Lung (tissue), 11 donors: ENCODE measurements at regions not wholly inside any gene's neighbourhood (a gene's known extent, or its start where the extent isn't known, plus 50 kb on each side); places are given as distances from the start of the nearest gene placed in this dataset.

ENCODE experiments used
- ATAC-seq: fragments of 200-7000 bp; cut with Tn5 transposase; one replicate; pipeline ENCODE4 v1.9.1; 2020; ENCODE audit warnings: moderate number of reproducible peaks; ENCODE audit not compliant: insufficient read depth, low FRiP score
- DNase-seq, 3 donors: peaks; one replicate each; pipeline ENCODE4 v3.0.0-alpha.2; 2013 to 2017
- H3K27ac ChIP-seq, 2 donors: one replicate each; pipeline ENCODE4 v1.5.1; 2013; ENCODE audit warnings: mild to moderate bottlenecking in 2 of 2, moderate library complexity in 2 of 2, control low read depth in 1 of 2, inconsistent platforms in 1 of 2, low read depth in 1 of 2, low read length in 1 of 2
- H3K27me3 ChIP-seq, 3 donors: one replicate each; pipeline ENCODE4 v1.5.1; 2013; ENCODE audit warnings: low read length in 2 of 3; ENCODE audit not compliant: control insufficient read depth in 3 of 3, insufficient read depth in 3 of 3
- H3K36me3 ChIP-seq, 4 donors: one replicate each; pipeline ENCODE4 v1.5.1; 2013; ENCODE audit warnings: low read length in 4 of 4, mild to moderate bottlenecking in 1 of 4, moderate library complexity in 1 of 4; ENCODE audit not compliant: control insufficient read depth in 4 of 4, insufficient read depth in 4 of 4
- H3K4me1 ChIP-seq, 5 donors: one replicate each; pipeline ENCODE4 v1.5.1; 2013; ENCODE audit warnings: low read length in 5 of 5, mild to moderate bottlenecking in 2 of 5, moderate library complexity in 1 of 5; ENCODE audit not compliant: control insufficient read depth in 5 of 5, insufficient read depth in 5 of 5
- H3K4me3 ChIP-seq: one replicate; pipeline ENCODE4 v1.5.1; 2013; ENCODE audit warnings: mild to moderate bottlenecking, control low read depth, moderate library complexity
- H3K9ac ChIP-seq, 2 donors: one replicate each; pipeline ENCODE4 v1.5.1; 2013; ENCODE audit warnings: low read length in 2 of 2, control low read depth in 1 of 2; ENCODE audit not compliant: insufficient read depth in 1 of 2
- H3K9me3 ChIP-seq, 4 donors: one replicate each; pipeline ENCODE4 v1.5.1; 2013; ENCODE audit warnings: low read length in 3 of 4, mild to moderate bottlenecking in 1 of 4, moderate library complexity in 1 of 4; ENCODE audit not compliant: control insufficient read depth in 4 of 4, insufficient read depth in 3 of 4
- WGBS, 2 donors: extraction: QIAGEN DNeasy Blood & Tissue Kit; methylation state at CpG; one replicate each; pipeline ENCODE4 v1.1.7; 2013; 5-methylcytosine and 5-hydroxymethylcytosine counted together
- TF ChIP-seq, protein P1 (sequence below): IDR thresholded peaks from 2 replicates; pipeline ENCODE4 v1.5.1; 2012; ENCODE audit warnings: mild to moderate bottlenecking; ENCODE audit errors: control extremely low read depth, extremely low read depth
- donor health status: control.
- donor health status: control.
- donor health status: Bipolar disorder and iron deficiency.
- donor health status: healthy.
- donor health status: DM: yes; HTN: yes; CAD: no.

DNA sequence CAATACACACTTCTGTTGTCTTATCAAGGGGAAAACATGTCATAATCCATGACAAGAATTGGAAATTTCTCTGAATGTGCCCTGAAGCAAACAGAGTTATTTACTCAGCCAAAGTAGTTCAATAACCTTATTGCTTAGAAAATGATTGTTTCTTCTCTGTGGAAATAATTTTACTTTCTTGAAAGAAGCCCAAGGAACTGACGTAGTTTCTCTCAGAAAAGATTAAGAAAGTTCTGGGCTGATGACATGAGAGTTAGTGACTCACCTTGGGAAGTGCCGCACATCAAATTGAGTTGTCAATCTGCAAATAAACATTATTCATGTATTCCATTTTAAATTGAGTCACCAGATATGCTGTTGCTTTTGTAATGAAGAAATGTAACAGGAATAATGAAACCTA lies 418.6 kb upstream of the LRRC4C start:
- 87 to 91% methylated on average over 2 of the region's 2 CpGs for WGBS, 2 donors
- H3K4me3 ChIP-seq, result no peak overlapping the region

DNA sequence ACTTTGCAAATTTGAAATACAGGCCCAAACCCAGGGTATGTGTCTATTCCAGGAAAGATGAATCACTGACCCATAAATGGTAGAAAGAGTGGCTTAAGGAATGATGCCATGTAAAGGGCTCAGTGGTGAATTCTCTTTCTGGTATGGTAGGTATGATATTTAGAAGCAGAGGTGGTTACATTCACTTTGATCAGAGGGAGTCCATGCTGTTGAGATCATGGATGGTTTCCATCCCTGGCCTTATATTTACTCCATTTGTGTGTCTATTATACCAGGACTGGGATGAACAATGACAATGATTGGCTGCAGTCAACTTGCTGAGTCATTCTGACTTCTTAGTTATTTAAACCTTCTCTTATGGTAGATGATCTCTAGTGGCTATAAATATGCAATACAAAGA lies 419.8 kb upstream of the LRRC4C start:
- H3K27ac ChIP-seq, result no peak overlapping the region
- TF ChIP-seq, protein P1, sequence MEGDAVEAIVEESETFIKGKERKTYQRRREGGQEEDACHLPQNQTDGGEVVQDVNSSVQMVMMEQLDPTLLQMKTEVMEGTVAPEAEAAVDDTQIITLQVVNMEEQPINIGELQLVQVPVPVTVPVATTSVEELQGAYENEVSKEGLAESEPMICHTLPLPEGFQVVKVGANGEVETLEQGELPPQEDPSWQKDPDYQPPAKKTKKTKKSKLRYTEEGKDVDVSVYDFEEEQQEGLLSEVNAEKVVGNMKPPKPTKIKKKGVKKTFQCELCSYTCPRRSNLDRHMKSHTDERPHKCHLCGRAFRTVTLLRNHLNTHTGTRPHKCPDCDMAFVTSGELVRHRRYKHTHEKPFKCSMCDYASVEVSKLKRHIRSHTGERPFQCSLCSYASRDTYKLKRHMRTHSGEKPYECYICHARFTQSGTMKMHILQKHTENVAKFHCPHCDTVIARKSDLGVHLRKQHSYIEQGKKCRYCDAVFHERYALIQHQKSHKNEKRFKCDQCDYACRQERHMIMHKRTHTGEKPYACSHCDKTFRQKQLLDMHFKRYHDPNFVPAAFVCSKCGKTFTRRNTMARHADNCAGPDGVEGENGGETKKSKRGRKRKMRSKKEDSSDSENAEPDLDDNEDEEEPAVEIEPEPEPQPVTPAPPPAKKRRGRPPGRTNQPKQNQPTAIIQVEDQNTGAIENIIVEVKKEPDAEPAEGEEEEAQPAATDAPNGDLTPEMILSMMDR, result no peak
- H3K4me1 ChIP-seq, result no peaks in the 10 kb centered on the region
- no peak for ATAC-seq
- H3K9ac ChIP-seq, result no peak overlapping the region
- no peaks in the 10 kb centered on the region for H3K27me3 ChIP-seq
- H3K36me3 ChIP-seq, result no peaks in the 10 kb centered on the region
- DNase-seq, result no peak
- no peaks in the 10 kb centered on the region for H3K9me3 ChIP-seq
- no peak overlapping the region for H3K4me3 ChIP-seq

More for the DNA sequence above, 418.6 kb upstream of the LRRC4C start:
- H3K36me3 ChIP-seq, result no peaks in the 10 kb centered on the region
- no peaks in the 10 kb centered on the region for H3K4me1 ChIP-seq
- H3K27ac ChIP-seq, result no peak overlapping the region
- H3K9me3 ChIP-seq, result no peaks in the 10 kb centered on the region
- no peaks in the 10 kb centered on the region for H3K27me3 ChIP-seq
- no peak overlapping the region for H3K9ac ChIP-seq
- ATAC-seq (no peak), DNase-seq (no peak)
- TF ChIP-seq, protein P1, result no peak

DNA sequence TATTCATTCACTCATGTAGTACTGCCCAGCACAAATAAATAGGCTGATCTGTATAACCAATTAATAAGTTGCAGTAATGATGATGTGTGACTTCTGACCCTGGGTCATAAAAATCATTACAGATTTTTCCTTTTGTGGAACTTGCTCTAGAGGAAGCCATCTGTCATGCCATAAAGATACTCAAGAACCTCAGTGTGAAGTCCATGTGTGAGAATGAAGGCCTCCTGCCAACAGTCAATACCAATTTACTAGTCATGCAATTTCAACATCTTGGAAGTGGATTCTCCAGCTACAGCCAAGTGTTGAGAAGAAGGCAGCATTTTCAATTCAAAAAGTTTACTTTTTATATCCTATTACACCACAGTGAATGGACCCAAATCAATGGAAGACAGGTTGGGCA lies 435.6 kb upstream of the LRRC4C start:
- Histone ChIP-seq H3K9ac (no peak overlapping the region), H3K4me3 (no peak overlapping the region), H3K27ac (no peak overlapping the region), H3K9me3 (no peaks in the 10 kb centered on the region), H3K27me3 (no peaks in the 10 kb centered on the region), H3K36me3 (no peaks in the 10 kb centered on the region), H3K4me1 (no peaks in the 10 kb centered on the region)
- ATAC-seq (no peak), DNase-seq (no peak)
- TF ChIP-seq, protein P1, result no peak

DNA sequence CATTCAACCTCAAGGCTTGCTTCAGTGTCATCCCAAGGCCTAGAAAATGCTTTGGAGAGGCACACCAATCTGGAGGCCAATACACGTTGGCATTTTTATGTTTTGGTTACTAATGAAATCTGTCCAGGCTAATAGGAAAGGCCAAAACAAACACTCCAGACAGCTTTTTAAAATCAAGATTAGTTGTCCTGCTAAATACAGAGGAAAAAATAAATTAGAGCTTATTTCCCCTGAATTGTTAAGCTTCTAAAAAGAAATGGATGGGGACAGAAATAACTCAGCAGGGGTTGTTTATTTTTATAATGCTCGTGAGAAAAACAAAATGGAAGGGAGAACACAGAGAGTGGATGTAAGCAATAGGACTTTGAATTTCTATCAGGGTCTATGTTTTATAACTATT lies 438.5 kb upstream of the LRRC4C start:
- DNase-seq, result no peak
- no peak for ATAC-seq
- Histone ChIP-seq H3K4me1 (no peaks in the 10 kb centered on the region), H3K27me3 (no peaks in the 10 kb centered on the region), H3K9me3 (peaks cover 0 to 6% (median 2%) of the 10 kb centered on the region in 4 donors), H3K27ac (no peak overlapping the region), H3K4me3 (no peak overlapping the region), H3K9ac (no peak overlapping the region), H3K36me3 (no peaks in the 10 kb centered on the region)
- TF ChIP-seq, protein P1, result no peak
- WGBS, 2 donors, result 38 to 46% methylated on average over 2 of the region's 2 CpGs
